HepG2 (cell line): ENCODE measurements at regions not wholly inside any gene's neighbourhood (a gene's known extent, or its start where the extent isn't known, plus 50 kb on each side); places are given as distances from the start of the nearest gene placed in this dataset.
A peak's percentile ranks its signal among the peaks of the same experiment; 100 is the strongest.

Experiments used
- CCDC6 ChIP-seq: sonication (generic); formaldehyde crosslinking; IDR thresholded peaks from 2 replicates; pipeline ENCODE4 v1.8.1; 2022; ENCODE audit warnings: mild to moderate bottlenecking, missing genetic modification reagents, moderate library complexity
- ESRRA ChIP-seq: sonication (generic); formaldehyde crosslinking; IDR thresholded peaks from 2 replicates; pipeline ENCODE4 v1.5.1; 2020; ENCODE audit warnings: mild to moderate bottlenecking, low read depth, missing genetic modification reagents
- KDM3A ChIP-seq: IDR thresholded peaks from 2 replicates; pipeline ENCODE4 v1.6.1; 2018; ENCODE audit warnings: low read depth, missing compliant biosample characterization
- KLF11 ChIP-seq: IDR thresholded peaks from 2 replicates; pipeline ENCODE4 v1.6.1; 2016; ENCODE audit warnings: missing compliant biosample characterization
- KLF13 ChIP-seq: sonication (generic); formaldehyde crosslinking; IDR thresholded peaks from 2 replicates; pipeline ENCODE4 v1.4.0; 2020; ENCODE audit warnings: mild to moderate bottlenecking, missing genetic modification reagents
- LCORL ChIP-seq, 2 experiments: fragments of 450-650 bp in 1 of 2; sonication (generic) in 1 of 2; formaldehyde crosslinking in 1 of 2; IDR thresholded peaks; 2 replicates each; pipeline versions ENCODE4 v1.5.0 to v1.6.1; 2017 to 2020; ENCODE audit warnings: antibody characterized with exemption in 1 of 2, missing genetic modification reagents in 1 of 2
- MAFK ChIP-seq, 2 experiments: IDR thresholded peaks in 1 of 2; conservative IDR thresholded peaks in 1 of 2; 2 replicates each; pipeline ENCODE4 v1.6.1; 2011; ENCODE audit warnings: improper control_type of control experiment in 2 of 2, low read length in 2 of 2
- MATR3 ChIP-seq: sonication (generic); formaldehyde crosslinking; IDR thresholded peaks from 2 replicates; pipeline ENCODE4 v1.4.0; 2020; ENCODE audit warnings: missing genetic modification reagents
- NFRKB ChIP-seq: fragments of 450-650 bp; IDR thresholded peaks from 2 replicates; pipeline ENCODE4 v1.6.1; 2017
- RAD51 ChIP-seq: fragments of 450-650 bp; IDR thresholded peaks from 2 replicates; pipeline ENCODE4 v1.6.1; 2016; ENCODE audit warnings: borderline replicate concordance
- SMYD3 ChIP-seq: sonication (generic); formaldehyde crosslinking; IDR thresholded peaks from 2 replicates; pipeline ENCODE4 v1.8.1; 2023; ENCODE audit warnings: mild to moderate bottlenecking, missing genetic modification reagents
- SOX13 ChIP-seq, 3 experiments: fragments of 450-650 bp in 1 of 3; sonication (generic) in 1 of 3; formaldehyde crosslinking in 1 of 3; IDR thresholded peaks in 2 of 3; conservative IDR thresholded peaks in 1 of 3; 2 replicates each; pipeline versions ENCODE4 v1.5.0 to v1.6.1; 2016 to 2020; ENCODE audit warnings: antibody characterized with exemption in 1 of 3, mild to moderate bottlenecking in 1 of 3, missing compliant biosample characterization in 1 of 3, missing genetic modification reagents in 1 of 3, moderate library complexity in 1 of 3
- SOX6 ChIP-seq, 2 experiments: fragments of 450-650 bp in 1 of 2; sonication (generic) in 1 of 2; formaldehyde crosslinking in 1 of 2; IDR thresholded peaks; 2 replicates each; pipeline versions ENCODE4 v1.4.0 to v1.6.1; 2017 to 2020; ENCODE audit warnings: antibody characterized with exemption in 1 of 2, mild to moderate bottlenecking in 1 of 2, missing genetic modification reagents in 1 of 2
- ZFX ChIP-seq: sonication (generic); formaldehyde crosslinking; IDR thresholded peaks from 2 replicates; pipeline ENCODE4 v1.4.0; 2020; ENCODE audit warnings: mild to moderate bottlenecking, low read depth, missing genetic modification reagents, moderate library complexity
- ZMAT3 ChIP-seq: sonication (generic); formaldehyde crosslinking; conservative IDR thresholded peaks from 2 replicates; pipeline ENCODE4 v1.7.0; 2021; ENCODE audit warnings: missing genetic modification reagents
- ZNF274 ChIP-seq: sonication (generic); formaldehyde crosslinking; IDR thresholded peaks from 2 replicates; pipeline ENCODE4 v1.5.1; 2020; ENCODE audit warnings: mild to moderate bottlenecking, missing genetic modification reagents
- ZNF549 ChIP-seq: sonication (generic); formaldehyde crosslinking; IDR thresholded peaks from 2 replicates; pipeline ENCODE4 v1.5.0; 2020; ENCODE audit warnings: missing genetic modification reagents
- ZNF720 ChIP-seq: sonication (generic); formaldehyde crosslinking; IDR thresholded peaks from 2 replicates; pipeline ENCODE4 v1.4.0; 2020; ENCODE audit warnings: missing genetic modification reagents
- ZSCAN21 ChIP-seq: sonication (generic); formaldehyde crosslinking; IDR thresholded peaks from 2 replicates; pipeline ENCODE4 v1.8.0; 2022; ENCODE audit warnings: mild to moderate bottlenecking, missing genetic modification reagents, moderate library complexity, borderline replicate concordance
- TF ChIP-seq, protein P1 (sequence below): sonication (generic); formaldehyde crosslinking; IDR thresholded peaks from 2 replicates; pipeline ENCODE4 v1.5.1; 2020; ENCODE audit warnings: missing genetic modification reagents, mild to moderate bottlenecking, borderline replicate concordance
- TF ChIP-seq, protein P2 (sequence below): sonication (generic); formaldehyde crosslinking; IDR thresholded peaks from 2 replicates; pipeline ENCODE4 v1.4.0; 2020; ENCODE audit warnings: missing genetic modification reagents
- TF ChIP-seq, protein P3 (sequence below): IDR thresholded peaks from 2 replicates; pipeline ENCODE4 v1.6.1; 2016; ENCODE audit warnings: low read depth, control low read depth

DNA sequence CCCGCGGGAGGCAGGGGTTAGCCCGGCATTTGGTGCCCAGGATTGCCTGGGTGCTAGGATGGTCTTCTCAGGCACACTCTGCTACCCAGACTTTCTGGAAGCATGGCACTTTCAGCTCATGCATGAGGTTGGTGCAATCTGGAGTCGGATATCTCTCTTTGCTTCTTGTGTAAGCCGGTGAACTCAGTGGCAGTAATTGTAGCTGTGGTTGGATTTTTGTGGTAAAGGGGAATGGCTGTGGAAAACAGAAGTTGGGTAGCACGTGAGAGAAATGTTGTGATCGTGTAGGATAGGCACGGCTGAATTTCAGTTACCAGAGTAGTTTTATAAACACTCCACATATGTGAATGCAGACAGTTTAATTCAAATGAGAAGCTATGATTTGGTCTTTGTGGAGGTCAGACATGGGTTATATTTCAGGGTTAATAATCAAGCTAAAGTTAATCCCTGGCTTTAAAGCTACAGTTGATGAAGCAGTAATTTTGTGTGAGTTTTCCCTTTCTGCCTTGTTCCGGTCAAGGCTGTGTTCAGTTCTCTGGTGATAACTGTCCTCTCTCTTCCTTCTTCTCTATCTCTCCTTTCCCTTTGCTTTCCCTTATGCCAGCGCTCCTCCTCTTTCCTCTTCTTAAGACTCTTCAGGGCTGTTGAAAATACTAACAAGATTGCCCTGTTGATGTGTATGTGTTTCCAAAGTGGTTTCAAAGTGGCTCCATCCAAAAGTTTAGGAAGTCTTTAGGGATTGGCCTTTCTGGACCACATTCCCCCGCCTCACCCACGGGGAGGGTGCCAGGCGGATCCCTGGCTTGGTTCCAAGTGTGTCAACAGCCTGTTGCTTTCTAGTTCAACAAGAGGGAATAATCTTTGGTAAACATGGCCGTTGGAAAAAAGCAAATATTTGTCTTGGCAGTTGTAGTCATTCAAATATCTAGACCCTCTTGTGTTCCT, 404.6 kb upstream of the C2CD4B start (continued):
- TF ChIP-seq ESRRA (CRISPR knock-in tag) (peak; percentile 50; the same call in 1 of the 2 replicates), SMYD3 (CRISPR knock-in tag) (peak; percentile 97), ZNF274 (CRISPR knock-in tag) (no peak), ZSCAN21 (peak; percentile 49; the same call in 1 of the 2 replicates), KDM3A (peak; percentile 85; the same call in 1 of the 2 replicates), MAFK (conservative IDR thresholded peaks at IDR 0.05 in 1 of 2, IDR thresholded peaks at IDR 0.05 in 1 of 2; ENCODE audit: low read length in 2 of 2) (no peak), SOX6 (IDR thresholded peaks at IDR 0.05) (no peak), SOX6 (CRISPR knock-in tag; IDR thresholded peaks at IDR 0.05) (peak; percentile 94), RAD51 (no peak), SOX13 (IDR thresholded peaks at IDR 0.05) (peak; percentile 78), SOX13 (CRISPR knock-in tag; conservative IDR thresholded peaks at IDR 0.05 in 1 of 2, IDR thresholded peaks at IDR 0.05 in 1 of 2) (peak in 1 of 2 experiments; percentile 98; a peak in 2 of 4 replicates), MATR3 (CRISPR knock-in tag) (no peak), NFRKB (no peak), KLF13 (CRISPR knock-in tag) (no peak), ZNF720 (CRISPR knock-in tag) (no peak), LCORL (IDR thresholded peaks at IDR 0.05) (peak; percentile 56; the same call in 1 of the 2 replicates), LCORL (CRISPR knock-in tag; IDR thresholded peaks at IDR 0.05) (peak; percentile 91), CCDC6 (CRISPR knock-in tag) (peak; percentile 66; the same call in 1 of the 2 replicates), ZMAT3 (CRISPR knock-in tag) (no peak; the same call in 1 of the 2 replicates), ZFX (CRISPR knock-in tag) (peak; percentile 26; the same call in 1 of the 2 replicates), ZNF549 (no peak), KLF11 (CRISPR knock-in tag) (0 out of 2 replicates have a peak, but pooled peaks have one; percentile 72)
- TF ChIP-seq, protein P1, sequence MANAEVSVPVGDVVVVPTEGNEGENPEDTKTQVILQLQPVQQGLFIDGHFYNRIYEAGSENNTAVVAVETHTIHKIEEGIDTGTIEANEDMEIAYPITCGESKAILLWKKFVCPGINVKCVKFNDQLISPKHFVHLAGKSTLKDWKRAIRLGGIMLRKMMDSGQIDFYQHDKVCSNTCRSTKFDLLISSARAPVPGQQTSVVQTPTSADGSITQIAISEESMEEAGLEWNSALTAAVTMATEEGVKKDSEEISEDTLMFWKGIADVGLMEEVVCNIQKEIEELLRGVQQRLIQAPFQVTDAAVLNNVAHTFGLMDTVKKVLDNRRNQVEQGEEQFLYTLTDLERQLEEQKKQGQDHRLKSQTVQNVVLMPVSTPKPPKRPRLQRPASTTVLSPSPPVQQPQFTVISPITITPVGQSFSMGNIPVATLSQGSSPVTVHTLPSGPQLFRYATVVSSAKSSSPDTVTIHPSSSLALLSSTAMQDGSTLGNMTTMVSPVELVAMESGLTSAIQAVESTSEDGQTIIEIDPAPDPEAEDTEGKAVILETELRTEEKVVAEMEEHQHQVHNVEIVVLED = peak; percentile 54; the same call in 1 of the 2 replicates
- TF ChIP-seq, protein P2, sequence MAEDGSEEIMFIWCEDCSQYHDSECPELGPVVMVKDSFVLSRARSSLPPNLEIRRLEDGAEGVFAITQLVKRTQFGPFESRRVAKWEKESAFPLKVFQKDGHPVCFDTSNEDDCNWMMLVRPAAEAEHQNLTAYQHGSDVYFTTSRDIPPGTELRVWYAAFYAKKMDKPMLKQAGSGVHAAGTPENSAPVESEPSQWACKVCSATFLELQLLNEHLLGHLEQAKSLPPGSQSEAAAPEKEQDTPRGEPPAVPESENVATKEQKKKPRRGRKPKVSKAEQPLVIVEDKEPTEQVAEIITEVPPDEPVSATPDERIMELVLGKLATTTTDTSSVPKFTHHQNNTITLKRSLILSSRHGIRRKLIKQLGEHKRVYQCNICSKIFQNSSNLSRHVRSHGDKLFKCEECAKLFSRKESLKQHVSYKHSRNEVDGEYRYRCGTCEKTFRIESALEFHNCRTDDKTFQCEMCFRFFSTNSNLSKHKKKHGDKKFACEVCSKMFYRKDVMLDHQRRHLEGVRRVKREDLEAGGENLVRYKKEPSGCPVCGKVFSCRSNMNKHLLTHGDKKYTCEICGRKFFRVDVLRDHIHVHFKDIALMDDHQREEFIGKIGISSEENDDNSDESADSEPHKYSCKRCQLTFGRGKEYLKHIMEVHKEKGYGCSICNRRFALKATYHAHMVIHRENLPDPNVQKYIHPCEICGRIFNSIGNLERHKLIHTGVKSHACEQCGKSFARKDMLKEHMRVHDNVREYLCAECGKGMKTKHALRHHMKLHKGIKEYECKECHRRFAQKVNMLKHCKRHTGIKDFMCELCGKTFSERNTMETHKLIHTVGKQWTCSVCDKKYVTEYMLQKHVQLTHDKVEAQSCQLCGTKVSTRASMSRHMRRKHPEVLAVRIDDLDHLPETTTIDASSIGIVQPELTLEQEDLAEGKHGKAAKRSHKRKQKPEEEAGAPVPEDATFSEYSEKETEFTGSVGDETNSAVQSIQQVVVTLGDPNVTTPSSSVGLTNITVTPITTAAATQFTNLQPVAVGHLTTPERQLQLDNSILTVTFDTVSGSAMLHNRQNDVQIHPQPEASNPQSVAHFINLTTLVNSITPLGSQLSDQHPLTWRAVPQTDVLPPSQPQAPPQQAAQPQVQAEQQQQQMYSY (CRISPR knock-in tag) = no peak
- TF ChIP-seq, protein P3, sequence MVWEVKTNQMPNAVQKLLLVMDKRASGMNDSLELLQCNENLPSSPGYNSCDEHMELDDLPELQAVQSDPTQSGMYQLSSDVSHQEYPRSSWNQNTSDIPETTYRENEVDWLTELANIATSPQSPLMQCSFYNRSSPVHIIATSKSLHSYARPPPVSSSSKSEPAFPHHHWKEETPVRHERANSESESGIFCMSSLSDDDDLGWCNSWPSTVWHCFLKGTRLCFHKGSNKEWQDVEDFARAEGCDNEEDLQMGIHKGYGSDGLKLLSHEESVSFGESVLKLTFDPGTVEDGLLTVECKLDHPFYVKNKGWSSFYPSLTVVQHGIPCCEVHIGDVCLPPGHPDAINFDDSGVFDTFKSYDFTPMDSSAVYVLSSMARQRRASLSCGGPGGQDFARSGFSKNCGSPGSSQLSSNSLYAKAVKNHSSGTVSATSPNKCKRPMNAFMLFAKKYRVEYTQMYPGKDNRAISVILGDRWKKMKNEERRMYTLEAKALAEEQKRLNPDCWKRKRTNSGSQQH (CRISPR knock-in tag) = no peak
